ENCODE measurements at regions not wholly inside any gene's neighbourhood (a gene's known extent, or its start where the extent isn't known, plus 50 kb on each side); places are given as distances from the start of the nearest gene placed in this dataset.

- no peak for TF ChIP-seq POLR2A (IDR thresholded peaks at IDR 0.05; ENCODE audit: low read depth)
- no peak for TF ChIP-seq POLR2AphosphoS5 (IDR thresholded peaks at IDR 0.05)
Measured at GRCh38 chr2:12803607-12804006, 86.9 kb downstream of the TRIB2 start.
